ENCODE measurements at regions not wholly inside any gene's neighbourhood (a gene's known extent, or its start where the extent isn't known, plus 50 kb on each side); places are given as distances from the start of the nearest gene placed in this dataset.
"Not testable (repeated sequence)": the region's sequence is repeated elsewhere in the genome, so short reads cannot be mapped to it uniquely, and the experiment has no call there.

- no peak for DNase-seq
Measured at GRCh38 chr11:82194521-82194920, 539.1 kb downstream of the FAM181B start.

DNA sequence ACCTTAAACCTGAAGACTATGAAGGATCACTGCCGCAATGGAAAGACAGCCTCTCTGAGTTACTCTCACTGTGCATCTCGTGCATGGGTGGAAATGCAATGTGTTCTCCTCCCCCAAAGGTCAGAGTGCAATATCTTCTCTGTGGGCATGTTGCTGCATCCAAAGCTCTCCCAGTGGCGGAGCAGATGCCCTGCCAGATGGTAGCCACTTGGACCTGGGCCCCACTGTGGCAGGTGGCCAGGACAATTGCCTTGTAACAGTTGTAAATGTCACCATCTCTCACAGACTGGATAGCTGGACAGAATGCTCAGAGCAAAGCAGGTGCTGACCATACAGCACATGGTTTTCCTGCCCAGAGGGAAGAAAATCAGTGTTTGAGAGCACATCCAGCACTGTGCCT, 542.0 kb downstream of the FAM181B start:
- no peak for DNase-seq

GRCh38 chr11:82185925-82186324, 547.7 kb downstream of the FAM181B start:
- no peak for DNase-seq

DNA sequence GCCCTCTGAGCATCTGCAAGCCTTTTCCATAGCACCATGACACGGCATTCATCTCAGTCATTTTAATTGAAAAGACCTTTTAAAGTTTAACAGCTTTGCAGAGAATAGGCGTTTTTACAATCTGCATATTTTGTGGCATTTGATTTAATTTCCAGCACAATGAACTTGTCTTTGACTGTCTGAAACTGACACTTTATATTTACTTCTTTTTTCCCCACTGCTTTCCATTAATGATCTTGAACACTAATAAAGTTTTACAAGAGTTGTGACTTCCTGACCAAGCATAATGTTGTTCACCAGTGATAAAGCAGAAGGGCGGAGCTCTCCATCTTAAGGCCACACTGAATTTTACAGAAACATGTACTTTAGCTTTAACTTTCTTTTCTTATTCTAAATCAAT, 548.7 kb downstream of the FAM181B start:
- no peak for DNase-seq

GRCh38 chr11:82183346-82183745, 550.3 kb downstream of the FAM181B start:
- no peak for DNase-seq

DNA sequence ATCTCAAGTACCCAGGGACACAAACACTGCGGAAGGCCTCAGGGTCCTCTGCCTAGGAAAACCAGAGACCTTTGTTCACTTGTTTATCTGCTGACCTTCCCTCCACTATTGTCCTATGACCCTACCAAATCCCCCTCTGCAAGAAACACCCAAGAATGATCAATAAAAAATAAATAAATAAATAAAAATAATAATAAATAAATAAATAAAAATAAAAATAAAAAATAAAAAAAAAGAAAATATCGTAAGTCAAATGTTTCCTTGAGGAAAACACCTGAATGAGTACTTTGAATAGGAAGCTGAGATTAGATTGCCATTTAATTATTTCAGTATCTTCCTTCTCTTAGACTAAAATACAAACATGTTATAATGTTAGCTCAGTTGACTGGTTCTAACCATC, 551.0 kb downstream of the FAM181B start:
- not testable (repeated sequence) for DNase-seq

DNA sequence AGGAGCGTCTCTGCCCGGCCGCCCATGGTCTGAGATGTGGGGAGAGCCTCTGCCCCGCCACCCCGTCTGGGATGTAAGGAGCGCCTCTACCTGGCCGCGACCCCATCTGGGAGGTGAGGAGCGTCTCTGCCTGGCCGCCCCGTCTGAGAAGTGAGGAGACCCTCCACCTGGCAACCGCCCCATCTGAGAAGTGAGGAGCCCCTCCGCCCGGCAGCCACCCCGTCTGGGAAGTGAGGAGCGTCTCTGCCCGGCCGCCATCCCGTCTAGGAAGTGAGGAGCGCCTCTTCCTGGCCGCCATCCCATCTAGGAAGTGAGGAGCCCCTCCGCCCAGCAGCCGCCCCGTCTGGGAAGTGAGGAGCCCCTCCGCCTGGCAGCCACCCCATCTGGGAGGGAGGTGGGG, 551.9 kb downstream of the FAM181B start:
- not testable (repeated sequence) for DNase-seq

DNA sequence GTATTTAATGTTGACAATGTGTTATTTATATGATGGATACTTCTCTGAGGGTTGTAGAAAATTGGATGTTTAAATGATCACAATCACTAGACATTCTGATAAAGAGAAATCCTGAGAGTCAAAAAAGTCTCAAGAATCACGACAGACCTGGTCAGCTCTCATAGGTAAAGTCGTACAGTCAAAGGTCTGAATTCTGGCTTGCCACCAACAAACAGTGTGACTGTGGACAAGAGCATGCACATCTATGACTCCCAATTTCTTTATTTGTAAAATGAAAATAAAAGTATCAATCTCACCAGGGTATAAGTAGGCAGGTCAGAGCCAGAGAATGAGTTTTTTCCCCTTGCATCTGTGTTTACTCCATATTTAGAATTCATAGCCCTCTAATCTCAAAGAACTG, 556.7 kb downstream of the FAM181B start:
- no peak for DNase-seq

- DNase-seq: no peak
Measured at GRCh38 chr11:82176365-82176764, 557.3 kb downstream of the FAM181B start.

DNA sequence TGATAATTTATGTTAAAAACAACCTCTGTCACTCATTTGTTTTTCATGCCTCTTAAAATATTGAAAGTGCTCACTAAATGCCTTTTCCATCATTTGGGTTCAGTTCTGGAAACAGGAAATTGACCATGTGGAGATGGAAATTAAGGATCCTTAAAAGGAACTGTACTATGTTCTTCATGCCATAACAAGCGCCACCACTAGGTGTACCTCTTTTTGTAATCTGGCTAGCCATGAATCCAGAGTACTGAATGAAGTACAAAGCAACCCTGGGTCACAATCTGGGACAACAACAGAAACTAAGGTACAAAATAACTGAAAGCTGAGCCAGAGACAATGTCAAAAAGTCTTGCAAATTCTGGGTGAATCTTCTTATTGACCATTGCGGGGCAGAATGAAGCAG, 559.1 kb downstream of the FAM181B start:
- no peak for DNase-seq

DNA sequence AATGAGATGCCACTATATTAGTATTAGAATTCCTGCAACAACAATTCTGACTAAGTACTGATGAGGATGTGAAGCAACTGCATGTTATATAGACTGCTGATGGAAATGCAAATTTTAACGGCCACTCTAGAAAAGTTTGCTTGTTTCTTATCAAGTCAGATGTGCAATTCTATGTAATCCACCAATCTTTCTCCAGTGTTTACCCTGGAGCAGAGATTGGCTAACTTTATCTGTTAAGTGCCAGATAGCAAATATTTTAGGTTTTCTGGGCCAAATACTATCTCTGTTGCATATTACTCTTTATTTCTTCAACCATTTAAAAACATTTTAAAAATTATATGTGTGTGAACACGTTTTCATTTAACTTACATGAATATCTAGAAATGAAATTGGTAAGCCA, 586.9 kb downstream of the FAM181B start:
- no peak for DNase-seq

- no peak for DNase-seq
Measured at GRCh38 chr11:82118946-82119345, 614.7 kb downstream of the FAM181B start.

DNA sequence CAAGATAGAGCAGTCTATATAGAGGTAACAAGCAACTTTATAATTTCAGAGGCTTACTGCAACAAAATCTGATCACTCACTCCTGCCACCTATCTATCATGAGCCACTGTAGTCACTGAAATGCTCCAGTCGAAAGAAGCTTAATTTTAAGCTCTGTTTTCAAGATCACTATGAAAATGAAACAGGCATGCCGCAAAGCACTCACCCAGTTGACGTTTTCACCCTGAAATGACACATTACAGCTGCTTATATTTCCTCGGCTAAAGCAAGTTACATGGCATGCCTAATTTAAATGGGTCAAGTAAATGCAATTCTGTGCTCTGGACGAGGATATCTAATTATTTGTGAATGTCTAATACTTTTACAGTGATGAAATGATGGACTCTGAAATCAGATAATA, 616.3 kb downstream of the FAM181B start:
- no peak for DNase-seq

DNA sequence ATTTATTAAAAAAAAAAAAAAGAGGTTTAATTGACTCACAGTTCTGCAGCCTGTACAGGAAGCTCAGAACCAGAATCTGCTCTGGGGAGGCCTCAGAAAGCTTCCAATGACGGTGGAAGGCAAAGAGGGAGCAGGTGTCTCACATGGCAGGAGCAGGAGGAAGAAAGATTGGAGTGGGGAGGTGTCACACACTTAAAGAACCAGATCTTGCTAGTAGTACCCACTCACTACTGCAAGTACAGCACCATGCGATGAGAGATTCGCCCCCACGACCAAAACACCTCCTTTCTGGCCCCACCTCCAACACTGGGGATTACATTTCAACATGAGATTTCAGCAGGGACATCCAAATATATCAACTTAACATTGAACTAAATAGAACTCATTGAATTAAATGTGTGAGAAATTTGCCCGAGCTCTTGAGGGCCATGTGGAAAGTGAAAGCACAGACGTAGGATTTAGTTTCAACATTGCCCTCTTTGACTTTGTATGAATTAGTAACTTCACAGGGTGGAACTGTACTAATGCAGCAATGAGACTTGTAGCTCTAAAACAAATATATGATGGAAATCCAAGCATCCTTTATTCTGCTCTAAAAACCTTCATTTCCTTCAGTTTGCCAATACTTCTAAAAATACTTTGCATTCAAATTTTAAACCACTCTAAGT, 628.2 kb downstream of the FAM181B start:
- DNase-seq: no peak

DNA sequence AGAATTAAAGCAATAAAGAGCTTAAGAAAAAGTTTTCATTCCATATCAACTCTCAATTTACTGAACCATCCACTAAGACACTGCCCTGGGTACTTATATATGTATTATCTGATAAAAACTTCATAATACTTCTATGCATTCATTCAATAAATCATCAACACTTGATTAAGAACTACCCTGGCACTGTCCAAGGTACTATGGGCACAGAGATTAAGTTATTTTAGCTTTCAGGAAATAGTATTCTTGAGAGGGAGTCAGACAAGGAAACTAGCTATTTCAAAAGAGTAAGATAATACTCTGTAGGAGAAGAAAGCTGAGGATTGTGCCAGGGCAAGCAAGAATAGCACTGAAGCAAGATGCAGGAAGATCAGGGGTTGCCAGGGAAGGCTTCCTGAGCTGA, 640.8 kb downstream of the FAM181B start:
- DNase-seq: no peak

GRCh38 chr11:82089426-82089825, 644.2 kb downstream of the FAM181B start:
- no peak for DNase-seq

DNA sequence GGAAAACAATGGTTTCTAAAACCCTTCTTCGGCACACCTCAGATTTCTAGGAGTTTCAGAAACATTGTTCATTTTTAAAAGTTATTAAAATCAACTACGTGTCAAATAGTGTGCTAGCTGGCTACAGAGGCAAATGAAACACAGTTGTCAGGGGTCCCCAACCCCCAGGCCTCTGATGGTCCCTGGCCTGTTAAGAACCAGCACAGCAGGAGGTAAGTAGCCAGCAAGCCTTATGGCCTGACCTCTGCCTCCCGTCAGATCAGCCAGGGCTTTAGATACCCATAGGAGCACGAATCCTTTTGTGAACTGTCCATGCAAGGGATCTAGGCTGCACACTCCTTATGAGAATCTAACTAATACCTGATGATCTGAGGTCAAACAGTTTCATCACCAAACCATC, 648.2 kb downstream of the FAM181B start:
- DNase-seq: no peak

DNA sequence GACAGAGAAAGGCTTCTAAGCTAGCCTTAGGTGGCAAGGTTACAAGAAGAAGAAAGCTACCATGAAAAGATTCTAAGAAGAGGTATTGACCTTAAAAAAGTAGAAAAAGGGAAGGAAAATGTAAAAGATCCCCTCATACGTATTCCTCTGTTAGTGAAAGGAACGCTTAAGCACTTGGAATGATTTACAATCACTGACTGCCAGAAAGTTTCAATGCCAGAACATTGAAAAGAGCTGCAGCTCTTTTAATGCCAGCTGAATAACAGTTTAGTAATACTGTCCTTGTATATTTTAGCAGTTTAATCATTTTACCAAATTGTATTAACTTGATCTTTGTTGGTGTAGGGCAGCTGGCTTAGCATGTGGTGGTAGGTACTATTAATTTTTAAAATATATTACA, 650.7 kb downstream of the FAM181B start:
- no peak for DNase-seq

DNA sequence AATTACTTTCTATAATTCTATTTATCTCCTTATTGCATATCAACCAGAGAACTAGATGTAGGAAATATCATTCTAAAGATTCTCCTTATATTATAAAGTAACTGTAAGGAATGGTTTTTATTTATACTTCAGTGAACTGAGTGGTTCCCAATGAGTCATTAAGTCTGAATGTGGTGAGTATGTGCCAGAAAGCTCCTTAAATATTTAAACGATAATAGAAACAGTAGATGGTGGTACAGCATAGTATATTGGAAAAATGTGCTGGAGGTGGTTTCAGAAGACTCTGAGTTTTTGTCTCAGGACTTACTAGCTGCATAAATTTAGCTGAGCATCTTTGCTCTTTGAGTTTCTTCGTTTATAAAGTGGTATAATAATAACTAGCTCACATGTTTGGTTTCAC, 653.5 kb downstream of the FAM181B start:
- no peak for DNase-seq

- DNase-seq: no peak
Measured at GRCh38 chr11:82076126-82076525, 657.5 kb downstream of the FAM181B start.

- DNase-seq: no peak
Measured at GRCh38 chr11:82059505-82059904, 674.2 kb downstream of the FAM181B start.

- DNase-seq: no peak
Measured at GRCh38 chr11:82056450-82056849, 677.2 kb downstream of the FAM181B start.

DNA sequence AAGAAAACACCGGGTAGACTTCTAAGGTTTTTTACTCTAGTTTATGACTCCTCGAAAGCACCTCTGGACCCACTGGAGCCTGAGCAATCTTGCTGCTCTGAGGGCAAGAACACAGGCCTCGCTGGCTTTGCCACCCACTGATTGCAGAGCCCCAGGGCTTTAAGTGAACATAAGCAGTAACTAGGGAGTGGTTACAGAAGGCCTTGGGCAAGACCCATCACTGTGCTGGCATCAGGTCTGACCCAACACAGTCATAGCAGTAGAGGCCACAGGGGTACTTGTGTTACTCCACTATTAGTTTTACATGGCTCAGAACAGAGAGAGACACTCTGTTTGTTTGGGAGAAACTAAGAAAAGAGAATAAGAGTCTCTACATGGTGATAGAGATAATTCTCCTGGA, 684.5 kb downstream of the FAM181B start:
- DNase-seq: no peak

DNA sequence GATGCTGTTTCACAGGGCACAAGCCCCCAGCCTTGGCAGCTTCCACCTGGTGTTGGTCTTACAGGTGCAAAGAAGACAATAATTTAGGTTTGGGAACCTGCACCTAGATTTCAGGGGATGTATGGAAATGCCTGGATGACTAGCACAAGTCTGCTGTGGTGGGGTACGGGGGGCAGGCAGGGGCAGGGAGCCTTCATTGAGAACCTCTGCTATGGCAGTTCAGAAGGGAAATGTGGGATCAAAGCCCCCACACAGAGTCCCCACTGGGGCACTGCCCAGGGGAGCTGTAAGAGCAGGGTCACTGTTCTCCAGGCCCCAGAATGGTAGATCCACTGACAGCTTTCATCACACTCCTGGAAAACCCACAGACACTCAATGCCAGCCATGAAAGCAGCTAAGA, 686.5 kb downstream of the FAM181B start:
- no peak for DNase-seq

GRCh38 chr11:82046778-82047177, 686.9 kb downstream of the FAM181B start:
- DNase-seq: no peak

Data from inflammatory macrophage (primary cell).